ENCODE measurements at regions not wholly inside any gene's neighbourhood (a gene's known extent, or its start where the extent isn't known, plus 50 kb on each side); places are given as distances from the start of the nearest gene placed in this dataset.

- H3K27me3 ChIP-seq (ENCODE audit: insufficient read depth) = no peaks in the 10 kb centered on the region
- no peak overlapping the region for H2AFZ ChIP-seq
- no peaks in the 10 kb centered on the region; the same call in 1 of the 2 replicates for H3K9me2 ChIP-seq (ENCODE audit: insufficient read depth)
- Mint-ChIP-seq H3K4me3 (no peak overlapping the region), H3K36me3 (ENCODE audit: low read depth) (0 out of 3 replicates have a peak, but pooled peaks cover 3% of the 10 kb centered on the region), H3K4me1 (no peaks in the 10 kb centered on the region), H3K9me3 (peaks cover 2% of the 10 kb centered on the region; the same call in 1 of the 3 replicates), H3K27ac (no peak overlapping the region), H3K27me3 (ENCODE audit: insufficient read depth, low read depth, poor library complexity) (peaks cover 1% of the 10 kb centered on the region)
- no peaks in the 10 kb centered on the region for H3K79me2 ChIP-seq (replicated peaks; ENCODE audit: insufficient read depth)
- no peaks in the 10 kb centered on the region for H3F3A ChIP-seq (replicated peaks; ENCODE audit: low read depth)
- H3K4me2 ChIP-seq = no peak overlapping the region
- TF ChIP-seq JUNB (IDR thresholded peaks at IDR 0.05; ENCODE audit: unreplicated experiment) = no peak
- no peak for TF ChIP-seq NANOG (IDR thresholded peaks at IDR 0.05; ENCODE audit: borderline replicate concordance)
- no peak for TF ChIP-seq EZH2phosphoT487 (IDR thresholded peaks at IDR 0.05; ENCODE audit: unreplicated experiment)
- no peak for TF ChIP-seq ZNF331 (CRISPR knock-in tag; IDR thresholded peaks at IDR 0.05; ENCODE audit: low read depth)
- no peak overlapping the region for H3K4me3 ChIP-seq
- no peaks in the 10 kb centered on the region for H3K36me3 ChIP-seq (ENCODE audit: insufficient read depth)
- ATAC-seq = no peak
- no peak overlapping the region for H3K27ac ChIP-seq (ENCODE audit: low read depth)
- no peak for DNase-seq (ENCODE audit: low spot score)
- H3K4me1 ChIP-seq (ENCODE audit: insufficient read depth) = no peaks in the 10 kb centered on the region
- H4K20me1 ChIP-seq (replicated peaks; ENCODE audit: insufficient read depth) = no peaks in the 10 kb centered on the region
These were observed 62.5 kb downstream of the CHRM3 start for GRCh38 chr1:239448911-239449310.

GRCh38 chr1:239455743-239456142, 69.4 kb downstream of the CHRM3 start:
- no peaks in the 10 kb centered on the region for H3K27me3 Mint-ChIP-seq (ENCODE audit: insufficient read depth, low read depth, poor library complexity)
- H3K27me3 ChIP-seq (ENCODE audit: insufficient read depth) = no peaks in the 10 kb centered on the region
- no peak overlapping the region for H3K4me2 ChIP-seq
- H3K27ac Mint-ChIP-seq = no peak overlapping the region
- no peaks in the 10 kb centered on the region for H3K9me2 ChIP-seq (ENCODE audit: insufficient read depth)
- H4K20me1 ChIP-seq (replicated peaks; ENCODE audit: insufficient read depth) = no peaks in the 10 kb centered on the region
- no peaks in the 10 kb centered on the region for H3K79me2 ChIP-seq (replicated peaks; ENCODE audit: insufficient read depth)
- no peaks in the 10 kb centered on the region for H3F3A ChIP-seq (replicated peaks; ENCODE audit: low read depth)
- TF ChIP-seq EZH2phosphoT487 (IDR thresholded peaks at IDR 0.05; ENCODE audit: unreplicated experiment) (no peak), STAT1 (IDR thresholded peaks at IDR 0.05; ENCODE audit: unreplicated experiment) (no peak)
- no peak overlapping the region for H2AFZ ChIP-seq
- DNase-seq (ENCODE audit: low spot score) (no peak), ATAC-seq (no peak)
- peaks cover 15% of the 10 kb centered on the region; the same call in 2 of the 3 replicates for H3K36me3 Mint-ChIP-seq (ENCODE audit: low read depth)
- no peaks in the 10 kb centered on the region for H3K4me1 ChIP-seq (ENCODE audit: insufficient read depth)
- no peak overlapping the region for H3K27ac ChIP-seq (ENCODE audit: low read depth)
- H3K4me1 Mint-ChIP-seq = peaks cover 13% of the 10 kb centered on the region
- no peak overlapping the region for H3K4me3 ChIP-seq
- H3K9me3 Mint-ChIP-seq = peaks cover 16% of the 10 kb centered on the region
- no peaks in the 10 kb centered on the region for H3K36me3 ChIP-seq (ENCODE audit: insufficient read depth)
- no peak overlapping the region for H3K4me3 Mint-ChIP-seq

GRCh38 chr1:239456788-239457187, 70.4 kb downstream of the CHRM3 start:
- H3K4me2 ChIP-seq = no peak overlapping the region
- no peak overlapping the region for H2AFZ ChIP-seq
- no peaks in the 10 kb centered on the region for H3K9me2 ChIP-seq (ENCODE audit: insufficient read depth)
- H3K79me2 ChIP-seq (replicated peaks; ENCODE audit: insufficient read depth) = no peaks in the 10 kb centered on the region
- no peaks in the 10 kb centered on the region for H3F3A ChIP-seq (replicated peaks; ENCODE audit: low read depth)
- no peaks in the 10 kb centered on the region for H3K27me3 Mint-ChIP-seq (ENCODE audit: insufficient read depth, low read depth, poor library complexity)
- H3K36me3 ChIP-seq (ENCODE audit: insufficient read depth) = no peaks in the 10 kb centered on the region
- no peaks in the 10 kb centered on the region for H3K27me3 ChIP-seq (ENCODE audit: insufficient read depth)
- no peak overlapping the region for H3K4me3 Mint-ChIP-seq
- no peak for DNase-seq (ENCODE audit: low spot score)
- no peak for ATAC-seq
- H3K27ac ChIP-seq (ENCODE audit: low read depth) = no peak overlapping the region
- H3K4me3 ChIP-seq = no peak overlapping the region
- no peak overlapping the region for H3K27ac Mint-ChIP-seq
- H3K4me1 ChIP-seq (ENCODE audit: insufficient read depth) = no peaks in the 10 kb centered on the region
- peaks cover 15% of the 10 kb centered on the region; the same call in 2 of the 3 replicates for H3K36me3 Mint-ChIP-seq (ENCODE audit: low read depth)
- H4K20me1 ChIP-seq (replicated peaks; ENCODE audit: insufficient read depth) = no peaks in the 10 kb centered on the region
- peaks cover 16% of the 10 kb centered on the region for H3K9me3 Mint-ChIP-seq
- H3K4me1 Mint-ChIP-seq = peaks cover 20% of the 10 kb centered on the region
- TF ChIP-seq, protein P1, sequence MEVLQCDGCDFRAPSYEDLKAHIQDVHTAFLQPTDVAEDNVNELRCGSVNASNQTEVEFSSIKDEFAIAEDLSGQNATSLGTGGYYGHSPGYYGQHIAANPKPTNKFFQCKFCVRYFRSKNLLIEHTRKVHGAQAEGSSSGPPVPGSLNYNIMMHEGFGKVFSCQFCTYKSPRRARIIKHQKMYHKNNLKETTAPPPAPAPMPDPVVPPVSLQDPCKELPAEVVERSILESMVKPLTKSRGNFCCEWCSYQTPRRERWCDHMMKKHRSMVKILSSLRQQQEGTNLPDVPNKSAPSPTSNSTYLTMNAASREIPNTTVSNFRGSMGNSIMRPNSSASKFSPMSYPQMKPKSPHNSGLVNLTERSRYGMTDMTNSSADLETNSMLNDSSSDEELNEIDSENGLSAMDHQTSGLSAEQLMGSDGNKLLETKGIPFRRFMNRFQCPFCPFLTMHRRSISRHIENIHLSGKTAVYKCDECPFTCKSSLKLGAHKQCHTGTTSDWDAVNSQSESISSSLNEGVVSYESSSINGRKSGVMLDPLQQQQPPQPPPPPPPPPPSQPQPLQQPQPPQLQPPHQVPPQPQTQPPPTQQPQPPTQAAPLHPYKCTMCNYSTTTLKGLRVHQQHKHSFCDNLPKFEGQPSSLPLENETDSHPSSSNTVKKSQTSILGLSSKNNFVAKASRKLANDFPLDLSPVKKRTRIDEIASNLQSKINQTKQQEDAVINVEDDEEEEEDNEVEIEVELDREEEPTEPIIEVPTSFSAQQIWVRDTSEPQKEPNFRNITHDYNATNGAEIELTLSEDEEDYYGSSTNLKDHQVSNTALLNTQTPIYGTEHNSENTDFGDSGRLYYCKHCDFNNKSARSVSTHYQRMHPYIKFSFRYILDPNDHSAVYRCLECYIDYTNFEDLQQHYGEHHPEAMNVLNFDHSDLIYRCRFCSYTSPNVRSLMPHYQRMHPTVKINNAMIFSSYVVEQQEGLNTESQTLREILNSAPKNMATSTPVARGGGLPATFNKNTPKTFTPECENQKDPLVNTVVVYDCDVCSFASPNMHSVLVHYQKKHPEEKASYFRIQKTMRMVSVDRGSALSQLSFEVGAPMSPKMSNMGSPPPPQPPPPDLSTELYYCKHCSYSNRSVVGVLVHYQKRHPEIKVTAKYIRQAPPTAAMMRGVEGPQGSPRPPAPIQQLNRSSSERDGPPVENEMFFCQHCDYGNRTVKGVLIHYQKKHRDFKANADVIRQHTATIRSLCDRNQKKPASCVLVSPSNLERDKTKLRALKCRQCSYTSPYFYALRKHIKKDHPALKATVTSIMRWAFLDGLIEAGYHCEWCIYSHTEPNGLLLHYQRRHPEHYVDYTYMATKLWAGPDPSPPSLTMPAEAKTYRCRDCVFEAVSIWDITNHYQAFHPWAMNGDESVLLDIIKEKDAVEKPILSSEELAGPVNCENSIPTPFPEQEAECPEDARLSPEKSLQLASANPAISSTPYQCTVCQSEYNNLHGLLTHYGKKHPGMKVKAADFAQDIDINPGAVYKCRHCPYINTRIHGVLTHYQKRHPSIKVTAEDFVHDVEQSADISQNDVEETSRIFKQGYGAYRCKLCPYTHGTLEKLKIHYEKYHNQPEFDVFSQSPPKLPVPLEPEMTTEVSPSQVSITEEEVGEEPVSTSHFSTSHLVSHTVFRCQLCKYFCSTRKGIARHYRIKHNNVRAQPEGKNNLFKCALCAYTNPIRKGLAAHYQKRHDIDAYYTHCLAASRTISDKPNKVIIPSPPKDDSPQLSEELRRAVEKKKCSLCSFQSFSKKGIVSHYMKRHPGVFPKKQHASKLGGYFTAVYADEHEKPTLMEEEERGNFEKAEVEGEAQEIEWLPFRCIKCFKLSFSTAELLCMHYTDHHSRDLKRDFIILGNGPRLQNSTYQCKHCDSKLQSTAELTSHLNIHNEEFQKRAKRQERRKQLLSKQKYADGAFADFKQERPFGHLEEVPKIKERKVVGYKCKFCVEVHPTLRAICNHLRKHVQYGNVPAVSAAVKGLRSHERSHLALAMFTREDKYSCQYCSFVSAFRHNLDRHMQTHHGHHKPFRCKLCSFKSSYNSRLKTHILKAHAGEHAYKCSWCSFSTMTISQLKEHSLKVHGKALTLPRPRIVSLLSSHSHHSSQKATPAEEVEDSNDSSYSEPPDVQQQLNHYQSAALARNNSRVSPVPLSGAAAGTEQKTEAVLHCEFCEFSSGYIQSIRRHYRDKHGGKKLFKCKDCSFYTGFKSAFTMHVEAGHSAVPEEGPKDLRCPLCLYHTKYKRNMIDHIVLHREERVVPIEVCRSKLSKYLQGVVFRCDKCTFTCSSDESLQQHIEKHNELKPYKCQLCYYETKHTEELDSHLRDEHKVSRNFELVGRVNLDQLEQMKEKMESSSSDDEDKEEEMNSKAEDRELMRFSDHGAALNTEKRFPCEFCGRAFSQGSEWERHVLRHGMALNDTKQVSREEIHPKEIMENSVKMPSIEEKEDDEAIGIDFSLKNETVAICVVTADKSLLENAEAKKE (CRISPR knock-in tag; IDR thresholded peaks at IDR 0.05) = no peak
- TF ChIP-seq EZH2phosphoT487 (IDR thresholded peaks at IDR 0.05; ENCODE audit: unreplicated experiment) = no peak
- TF ChIP-seq, protein P2, sequence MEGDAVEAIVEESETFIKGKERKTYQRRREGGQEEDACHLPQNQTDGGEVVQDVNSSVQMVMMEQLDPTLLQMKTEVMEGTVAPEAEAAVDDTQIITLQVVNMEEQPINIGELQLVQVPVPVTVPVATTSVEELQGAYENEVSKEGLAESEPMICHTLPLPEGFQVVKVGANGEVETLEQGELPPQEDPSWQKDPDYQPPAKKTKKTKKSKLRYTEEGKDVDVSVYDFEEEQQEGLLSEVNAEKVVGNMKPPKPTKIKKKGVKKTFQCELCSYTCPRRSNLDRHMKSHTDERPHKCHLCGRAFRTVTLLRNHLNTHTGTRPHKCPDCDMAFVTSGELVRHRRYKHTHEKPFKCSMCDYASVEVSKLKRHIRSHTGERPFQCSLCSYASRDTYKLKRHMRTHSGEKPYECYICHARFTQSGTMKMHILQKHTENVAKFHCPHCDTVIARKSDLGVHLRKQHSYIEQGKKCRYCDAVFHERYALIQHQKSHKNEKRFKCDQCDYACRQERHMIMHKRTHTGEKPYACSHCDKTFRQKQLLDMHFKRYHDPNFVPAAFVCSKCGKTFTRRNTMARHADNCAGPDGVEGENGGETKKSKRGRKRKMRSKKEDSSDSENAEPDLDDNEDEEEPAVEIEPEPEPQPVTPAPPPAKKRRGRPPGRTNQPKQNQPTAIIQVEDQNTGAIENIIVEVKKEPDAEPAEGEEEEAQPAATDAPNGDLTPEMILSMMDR (conservative IDR thresholded peaks at IDR 0.05; ENCODE audit: low read depth in 2 of 2) = no peak
- no peak for TF ChIP-seq EZH2 (IDR thresholded peaks at IDR 0.05; ENCODE audit: low read depth, unreplicated experiment)
- TF ChIP-seq CREB1 (CRISPR knock-in tag; IDR thresholded peaks at IDR 0.05; ENCODE audit: low read depth) = no peak
- TF ChIP-seq NANOG (IDR thresholded peaks at IDR 0.05; ENCODE audit: borderline replicate concordance) = no peak
- TF ChIP-seq ZNF114 (CRISPR knock-in tag; IDR thresholded peaks at IDR 0.05) = no peak

Data from GM23338 (cell line).